Left kidney (tissue), 1 donor: ENCODE measurements at regions not wholly inside any gene's neighbourhood (a gene's known extent, or its start where the extent isn't known, plus 50 kb on each side); places are given as distances from the start of the nearest gene placed in this dataset.
A peak's percentile ranks its signal among the peaks of the same experiment; 100 is the strongest.

ENCODE experiments used
- DNase-seq: peaks from one replicate; pipeline ENCODE4 v3.0.0-alpha.2; 2013

DNA sequence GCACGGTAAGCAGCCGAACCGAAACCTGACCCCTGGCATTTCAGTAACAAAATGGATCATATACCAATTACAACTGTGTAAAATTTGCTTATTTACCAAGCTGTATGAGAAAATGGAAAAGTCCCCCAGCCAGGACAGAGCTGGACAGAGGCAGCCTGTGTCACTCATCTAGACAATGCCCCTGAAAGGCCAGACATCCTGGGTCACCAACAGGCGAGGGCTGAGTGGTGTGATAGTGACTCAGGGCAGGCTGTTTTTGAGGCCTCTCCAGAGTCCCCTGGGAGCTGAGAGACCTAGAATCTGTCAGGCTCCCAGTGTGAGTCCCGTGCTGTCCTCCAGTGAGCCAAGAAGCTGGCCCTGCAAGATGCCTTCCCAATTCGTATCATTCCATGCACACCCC, 680.4 kb downstream of the TBC1D22A start:
- DNase-seq = no peak

DNA sequence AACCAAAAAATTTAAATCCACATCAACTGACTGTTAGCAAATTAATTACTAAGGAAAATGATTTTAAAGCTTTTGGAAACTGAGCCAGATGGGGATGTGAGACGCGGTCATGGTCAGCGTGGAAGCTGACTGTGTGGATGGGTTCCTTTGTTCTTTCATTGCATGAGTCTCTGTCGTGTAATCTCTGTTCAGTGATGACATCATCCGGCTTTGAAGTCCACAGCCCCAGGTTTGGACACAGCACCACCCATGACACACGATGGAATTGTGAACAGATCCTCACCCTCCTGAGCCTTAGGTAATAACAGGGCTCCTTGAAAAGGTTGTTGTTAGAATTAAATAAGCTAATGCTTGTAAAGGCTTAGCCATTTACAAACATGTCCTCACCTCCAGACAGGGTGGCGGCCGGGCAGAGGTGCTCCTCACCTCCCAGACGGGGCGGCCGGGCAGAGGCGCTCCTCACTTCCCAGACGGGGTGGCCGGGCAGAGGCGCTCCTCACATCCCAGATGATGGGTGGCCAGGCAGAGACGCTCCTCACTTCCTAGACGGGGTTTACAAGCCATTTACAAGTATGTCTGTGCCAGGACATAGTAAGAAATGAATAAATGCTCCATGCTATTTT, 677.3 kb downstream of the TBC1D22A start:
- no peak for DNase-seq

DNA sequence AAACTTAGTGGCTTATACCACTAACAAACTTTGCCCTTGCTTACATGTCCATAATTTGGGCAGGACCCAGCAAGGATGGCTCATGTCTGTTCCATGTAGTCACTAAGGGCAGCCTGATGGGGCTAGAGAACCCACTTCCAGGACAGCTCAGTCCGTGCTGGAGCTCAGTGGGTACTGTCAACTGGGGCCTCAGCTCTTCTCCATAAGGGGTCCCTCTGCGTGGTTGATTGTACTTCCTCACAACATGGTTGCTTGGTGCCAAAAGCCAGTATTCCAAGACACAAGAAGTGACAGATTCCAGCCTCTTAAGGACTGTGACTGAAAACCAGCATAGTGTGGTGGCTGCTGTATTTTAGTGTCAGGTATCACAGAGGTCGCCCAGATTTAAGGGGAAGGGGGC, 675.2 kb downstream of the TBC1D22A start:
- no peak for DNase-seq

DNA sequence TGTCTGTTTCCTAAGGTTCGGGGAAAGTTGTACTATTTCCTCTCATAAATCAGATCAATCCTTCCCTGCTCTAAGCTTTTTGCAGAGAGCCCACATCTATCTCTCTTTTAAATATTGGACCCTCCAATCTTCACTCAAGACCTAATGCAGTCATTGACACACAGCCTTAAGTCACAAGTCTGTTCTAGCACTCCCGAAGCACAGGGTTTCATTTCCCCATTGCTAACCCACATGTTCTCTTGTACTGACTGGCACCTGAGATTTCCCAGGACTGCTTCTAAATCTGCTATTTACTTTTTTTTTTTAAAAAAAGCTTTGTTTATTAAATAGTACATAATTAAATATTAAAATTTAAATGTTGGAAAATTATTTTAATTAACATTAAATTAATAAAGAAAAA, 674.7 kb downstream of the TBC1D22A start:
- DNase-seq = no peak

DNA sequence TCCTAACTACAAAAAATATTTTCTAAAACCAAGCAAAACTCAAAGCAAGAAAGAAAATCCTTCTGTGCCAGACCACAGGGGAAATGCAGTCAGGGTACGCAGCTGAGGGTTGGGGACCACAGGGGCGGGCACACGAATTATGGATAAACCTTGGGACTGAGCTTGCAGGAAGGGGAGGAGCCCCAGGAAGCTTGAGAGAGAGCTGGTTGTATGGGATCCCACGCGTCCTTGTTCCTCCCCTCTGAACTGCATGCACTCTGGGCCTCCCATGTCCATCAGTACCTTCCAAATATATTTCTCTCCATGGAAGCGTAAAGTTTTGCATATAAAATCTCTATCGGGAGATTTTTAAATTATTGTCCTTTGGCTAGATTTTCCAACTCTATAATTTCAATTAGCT, 673.4 kb downstream of the TBC1D22A start:
- DNase-seq = no peak

DNA sequence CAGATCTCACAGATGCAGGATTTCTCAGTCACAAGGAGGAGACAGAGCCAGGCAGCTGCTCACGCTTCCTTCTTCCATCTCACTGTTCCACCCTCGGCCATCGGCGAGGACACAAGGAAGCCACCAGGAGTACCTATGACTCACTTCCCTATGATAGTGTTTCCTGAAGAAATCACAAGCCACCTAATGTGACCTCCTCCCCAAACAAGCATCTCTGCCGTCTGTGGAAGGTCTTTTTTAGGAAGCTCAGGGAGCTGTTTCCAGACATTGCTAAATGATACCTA, 672.7 kb downstream of the TBC1D22A start:
- DNase-seq = no peak

DNA sequence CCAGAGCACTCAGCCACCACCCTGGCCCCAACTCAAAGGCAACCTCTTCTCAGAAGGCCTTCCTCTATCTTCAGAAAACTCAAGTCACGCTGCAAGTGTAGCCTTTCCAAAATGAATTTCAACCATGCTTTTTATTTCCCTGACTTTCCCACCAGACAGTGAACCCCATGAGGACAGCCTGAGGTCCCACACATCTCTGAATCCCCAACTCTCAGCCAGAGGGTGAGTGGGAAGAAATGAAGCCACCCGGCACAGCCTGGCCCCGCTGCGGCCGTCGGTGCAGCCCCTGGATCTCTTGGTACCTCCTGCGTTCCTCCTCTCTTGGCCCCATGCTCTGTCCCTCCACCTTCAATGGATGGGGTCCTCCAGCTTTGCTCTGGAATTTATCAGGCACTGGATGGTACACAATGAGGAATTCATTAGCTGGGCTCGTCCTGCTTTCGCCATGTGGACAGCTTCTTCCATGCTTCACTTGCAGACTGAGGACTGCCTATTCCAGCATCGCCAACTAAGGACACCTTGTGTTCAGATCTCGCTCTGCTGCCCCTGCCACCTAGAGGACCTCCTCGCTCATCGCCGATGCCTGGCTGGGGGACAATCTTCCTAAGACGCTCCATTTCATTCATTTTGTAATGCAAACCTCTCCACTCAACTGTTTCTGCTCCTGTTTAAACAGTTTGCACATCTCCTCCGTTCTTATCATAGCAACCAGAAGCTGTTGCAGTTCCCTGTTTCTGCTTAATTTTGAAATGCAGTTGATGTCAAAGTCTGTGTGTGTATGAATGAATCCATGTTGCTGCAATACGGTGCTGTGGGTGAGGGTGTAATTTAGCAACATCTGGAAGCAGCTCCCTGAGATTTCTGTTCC, 672.1 kb downstream of the TBC1D22A start:
- DNase-seq = no peak

DNA sequence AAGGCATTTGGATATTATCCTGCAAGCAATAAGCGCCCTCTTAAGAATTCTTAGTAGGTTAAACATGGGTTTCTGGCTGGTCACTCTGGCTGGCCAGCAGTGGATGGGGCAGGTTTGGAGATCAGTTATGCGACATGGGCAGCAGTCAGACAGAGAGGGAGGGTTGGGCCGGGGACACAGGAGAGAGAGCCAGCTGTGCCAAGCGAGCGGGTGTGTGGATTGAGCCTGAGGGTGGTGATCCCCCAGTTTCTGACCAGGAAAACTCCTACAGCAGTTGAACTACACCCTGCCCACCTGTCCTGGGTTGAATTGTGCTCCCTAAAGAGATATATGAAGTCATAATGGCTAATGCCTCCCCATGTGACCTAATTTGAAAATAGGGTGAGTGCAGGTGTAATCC, 671.2 kb downstream of the TBC1D22A start:
- DNase-seq = no peak

DNA sequence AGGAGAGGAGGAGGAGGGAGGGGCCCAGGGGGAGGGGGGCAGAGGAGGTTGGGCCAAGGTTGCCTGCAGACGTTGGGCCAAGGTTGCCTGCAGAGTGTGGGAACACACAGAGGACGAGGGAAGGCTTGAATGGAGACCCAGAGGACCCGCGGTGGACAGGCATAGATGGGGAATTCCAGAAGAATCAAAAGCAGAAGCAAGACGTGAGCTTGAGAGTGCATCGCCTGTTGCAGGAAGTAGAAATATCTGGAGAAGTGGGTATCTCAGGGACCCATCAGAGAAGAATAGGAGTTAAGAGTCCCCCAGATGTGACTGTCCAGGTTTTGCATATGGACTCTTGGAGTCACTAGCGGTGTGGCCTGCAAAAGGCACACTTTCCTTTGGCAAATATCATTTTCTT, 670.2 kb downstream of the TBC1D22A start:
- DNase-seq = no peak

DNA sequence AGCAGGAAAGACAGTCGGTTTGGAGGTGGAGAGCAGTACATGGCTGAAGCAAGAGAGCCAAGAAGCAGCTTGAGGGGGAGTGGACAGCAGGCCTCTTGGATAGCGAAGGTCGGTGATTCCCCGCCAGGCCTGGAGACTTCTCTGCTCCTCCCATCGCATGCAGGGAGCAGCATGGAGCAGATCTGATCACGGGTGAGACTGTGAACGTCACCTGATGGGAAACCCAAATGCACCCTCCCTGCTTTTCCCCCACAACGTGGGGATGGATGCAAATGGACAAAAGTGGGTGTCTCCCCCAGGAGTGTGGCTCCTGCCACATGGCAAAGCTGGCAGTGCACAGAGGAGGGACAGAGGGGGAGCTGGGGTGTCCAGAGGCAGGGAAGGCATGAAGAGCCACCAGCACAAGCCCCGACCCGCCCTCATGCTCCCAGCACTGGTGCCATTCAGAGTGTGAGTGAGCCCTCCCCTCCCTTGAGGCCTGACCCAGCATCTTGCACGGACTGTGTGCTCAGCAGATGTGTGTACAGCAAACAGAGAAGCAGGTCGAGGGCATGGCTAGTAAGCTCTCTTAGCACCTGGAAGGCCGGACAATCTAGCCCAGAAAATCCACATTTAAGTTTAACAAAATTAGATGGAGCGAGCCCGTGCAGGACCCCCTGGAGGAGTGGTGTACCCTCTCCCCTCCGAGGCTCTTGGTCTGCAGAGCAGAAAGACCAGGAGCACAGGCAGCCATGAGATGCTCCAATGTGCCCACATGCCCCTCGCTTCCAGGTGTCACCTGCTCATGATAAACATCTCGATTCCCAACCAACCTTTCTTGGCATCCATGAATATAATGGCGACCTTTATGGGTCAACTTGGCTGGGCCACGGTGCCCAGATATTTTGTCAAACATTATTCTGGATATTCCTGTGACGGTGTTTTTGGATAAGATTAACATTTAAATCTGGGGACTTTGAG, 661.7 kb downstream of the TBC1D22A start:
- DNase-seq = no peak

DNA sequence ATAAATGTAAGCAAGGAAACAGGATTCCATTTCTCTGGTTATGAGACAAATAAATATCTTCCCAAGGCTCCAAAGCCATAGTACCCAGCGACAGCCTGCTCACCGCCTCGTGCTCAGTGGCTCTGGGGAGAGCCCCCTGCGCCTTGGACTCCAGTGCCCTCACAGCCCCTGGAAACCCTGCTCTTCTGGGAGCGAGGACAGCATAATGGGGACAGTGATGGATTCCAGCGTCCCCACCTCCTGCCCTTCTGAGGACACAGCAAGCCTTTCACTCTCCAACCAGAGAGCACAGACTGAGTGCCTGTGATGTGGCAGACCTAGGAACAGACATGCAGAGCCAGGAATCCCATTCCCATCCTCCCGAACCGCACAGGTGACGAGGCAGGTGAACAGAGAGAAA, 660.8 kb downstream of the TBC1D22A start:
- DNase-seq = no peak

DNA sequence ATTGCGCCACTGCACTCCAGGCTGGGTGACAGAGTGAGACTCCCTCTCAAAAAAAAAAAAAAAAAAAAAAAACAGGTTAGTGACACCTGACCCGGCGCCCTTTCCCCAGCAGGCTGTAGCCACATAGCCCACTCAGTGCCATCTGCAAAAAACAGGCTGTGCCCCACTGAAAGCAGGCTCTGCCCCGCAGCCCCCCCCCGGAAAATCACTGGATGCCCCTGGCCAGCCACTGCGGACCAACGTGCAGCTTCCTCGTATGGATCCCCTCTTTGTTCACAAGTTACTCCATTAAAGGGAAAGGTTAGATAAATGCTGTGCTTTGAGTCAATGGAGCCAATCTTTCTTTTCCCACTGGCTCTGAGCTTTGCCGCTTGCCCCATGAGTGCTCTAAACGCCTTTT, 660.3 kb downstream of the TBC1D22A start:
- DNase-seq = no peak

DNA sequence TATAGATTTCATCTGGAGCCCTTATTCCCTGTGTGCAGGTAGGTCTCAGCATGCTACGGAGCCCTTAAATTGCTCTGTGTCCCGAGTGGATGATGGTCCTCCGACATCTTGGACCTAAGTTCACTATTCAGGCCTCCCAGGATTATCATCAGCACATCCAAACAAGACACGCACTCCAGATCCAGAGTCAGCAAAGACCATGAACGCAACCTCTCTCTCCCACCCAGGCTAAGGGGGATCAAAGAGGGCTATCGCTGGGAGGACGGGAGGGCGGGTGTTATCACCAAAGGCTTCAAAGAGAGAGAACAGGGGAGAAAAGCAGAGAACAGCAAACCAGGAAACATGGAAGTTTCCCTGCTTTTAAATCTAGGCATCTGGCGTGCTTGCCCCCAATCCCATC, 659.4 kb downstream of the TBC1D22A start:
- DNase-seq = no peak

DNA sequence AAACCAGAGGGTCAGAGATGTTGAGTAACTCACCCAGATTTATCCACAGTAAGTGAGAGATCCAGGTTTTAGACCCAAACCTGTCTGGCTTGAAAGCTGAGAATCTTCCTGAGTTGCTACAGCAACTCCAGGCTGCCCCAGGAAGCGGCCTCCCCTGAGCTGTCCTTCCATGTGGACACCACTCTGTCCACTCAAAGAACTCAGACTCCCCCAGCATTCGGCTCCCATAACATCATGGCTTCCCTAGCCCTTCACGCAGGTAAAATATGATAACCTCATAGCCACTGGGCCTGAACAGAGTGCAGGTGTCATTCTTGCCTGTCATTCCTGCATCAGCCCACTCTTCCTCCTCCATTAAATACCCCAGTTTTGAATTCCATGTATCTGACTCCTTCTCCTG, 657.8 kb downstream of the TBC1D22A start:
- no peak for DNase-seq

DNA sequence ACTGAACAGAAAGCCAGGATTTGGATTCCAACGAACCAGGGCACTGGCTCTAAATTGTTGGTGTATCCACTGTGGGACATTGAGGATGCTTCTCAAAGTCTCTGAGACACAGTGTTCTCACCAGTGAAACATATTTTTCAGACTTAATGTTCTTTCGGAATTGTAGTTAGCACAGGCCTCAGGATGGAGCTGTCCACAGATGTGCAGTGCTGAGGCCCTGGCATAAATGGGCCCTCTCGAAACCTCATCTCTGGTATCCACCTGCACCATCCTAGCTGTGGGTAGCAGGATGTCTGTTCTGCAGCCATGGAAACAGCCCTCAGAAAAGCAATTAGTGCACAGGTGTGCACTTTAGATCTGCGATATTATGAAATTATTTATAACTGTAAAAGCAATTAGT, 656.8 kb downstream of the TBC1D22A start:
- DNase-seq = peak; percentile 25

DNA sequence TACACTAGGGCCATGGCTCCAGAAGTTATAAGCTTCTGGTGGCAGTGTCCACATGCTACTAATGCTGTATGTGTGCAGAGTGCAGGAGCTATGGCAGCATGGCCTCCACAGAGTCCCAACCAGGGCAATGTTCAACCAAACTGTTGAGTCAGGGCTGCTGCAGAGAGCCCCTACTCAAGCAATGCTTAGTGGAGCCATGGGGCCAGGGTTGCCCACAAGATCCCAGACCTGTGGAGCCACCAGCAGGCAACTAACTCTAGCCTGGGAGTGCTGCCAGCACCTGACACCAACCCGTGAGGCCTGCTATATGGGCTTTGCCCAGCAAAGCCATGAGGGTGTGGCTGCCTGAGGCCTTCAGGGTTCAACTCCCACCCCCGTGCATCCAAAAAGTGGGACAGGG, 655.2 kb downstream of the TBC1D22A start:
- no peak for DNase-seq

DNA sequence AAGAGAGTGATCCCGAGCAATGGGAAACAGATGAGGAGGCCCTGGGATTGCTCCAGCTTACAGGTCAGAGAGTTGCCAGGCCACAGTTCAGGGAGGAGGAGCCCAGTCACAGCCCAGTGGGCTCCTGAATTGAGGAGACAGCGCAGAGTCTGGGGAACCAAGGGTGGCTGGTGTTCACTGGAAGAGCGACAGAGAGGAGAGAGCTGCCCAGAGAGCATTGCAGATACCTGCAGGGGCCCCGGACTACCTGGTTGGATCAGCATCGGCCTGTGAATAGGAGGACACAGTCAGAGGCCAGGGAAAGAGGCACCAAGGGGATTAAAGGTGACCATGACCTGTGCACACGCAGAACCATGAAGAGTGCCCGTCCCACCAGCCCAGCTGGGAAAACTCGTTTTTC, 648.6 kb downstream of the TBC1D22A start:
- DNase-seq = no peak

DNA sequence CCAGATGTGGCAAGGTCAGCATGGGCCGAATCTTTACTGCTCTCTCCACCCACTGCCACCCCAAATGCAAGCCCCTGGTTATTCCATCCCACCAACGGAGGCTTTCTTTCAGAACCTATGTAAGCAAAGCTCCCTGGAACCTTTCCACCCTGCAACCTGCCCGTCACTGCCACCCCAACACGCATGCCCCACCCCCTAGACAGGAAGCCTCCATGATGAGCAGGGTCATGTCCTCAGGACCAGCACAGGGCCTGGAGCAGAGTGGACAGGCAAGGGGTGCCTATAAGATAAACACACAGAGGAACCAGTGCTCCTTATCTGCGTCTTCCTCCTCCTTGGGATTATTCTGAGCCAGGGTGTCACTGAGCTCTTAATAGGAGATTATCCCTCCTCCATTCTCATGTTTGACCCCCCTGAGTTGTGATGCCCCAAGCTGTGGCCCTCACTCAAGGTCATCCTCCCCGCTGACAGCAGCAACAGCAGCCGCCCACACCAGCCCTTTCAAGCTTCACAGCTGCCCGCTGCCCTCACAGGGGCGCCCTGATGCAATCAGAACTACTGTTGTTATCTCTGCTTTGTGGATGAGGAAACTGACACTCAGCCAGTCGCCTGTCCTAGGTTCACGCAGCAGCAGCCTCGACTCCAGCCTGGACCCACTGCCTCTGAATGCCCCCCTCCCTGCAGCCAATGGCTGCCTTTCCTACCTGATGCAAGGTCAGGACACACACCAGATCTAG, 647.3 kb downstream of the TBC1D22A start:
- no peak for DNase-seq

DNA sequence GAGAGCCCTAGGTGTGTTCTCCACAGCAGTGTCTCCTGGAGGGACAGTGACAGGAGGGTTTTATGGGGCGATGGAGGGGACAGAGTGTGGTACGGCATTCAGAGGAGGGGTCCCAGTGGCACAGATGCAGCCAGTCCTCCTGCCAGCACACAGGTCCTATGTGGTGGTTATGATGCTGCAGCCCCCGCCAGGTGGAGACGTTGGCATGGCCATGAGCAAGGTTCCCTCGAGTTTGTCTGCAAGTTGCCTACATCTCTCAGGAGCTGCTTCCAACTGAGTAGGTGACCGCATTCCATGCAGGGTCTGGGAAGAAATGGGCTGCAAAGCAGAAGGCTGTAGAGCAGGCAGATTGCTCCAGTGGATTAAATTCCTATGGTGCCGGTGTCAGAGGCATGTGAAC, 646.0 kb downstream of the TBC1D22A start:
- no peak for DNase-seq

DNA sequence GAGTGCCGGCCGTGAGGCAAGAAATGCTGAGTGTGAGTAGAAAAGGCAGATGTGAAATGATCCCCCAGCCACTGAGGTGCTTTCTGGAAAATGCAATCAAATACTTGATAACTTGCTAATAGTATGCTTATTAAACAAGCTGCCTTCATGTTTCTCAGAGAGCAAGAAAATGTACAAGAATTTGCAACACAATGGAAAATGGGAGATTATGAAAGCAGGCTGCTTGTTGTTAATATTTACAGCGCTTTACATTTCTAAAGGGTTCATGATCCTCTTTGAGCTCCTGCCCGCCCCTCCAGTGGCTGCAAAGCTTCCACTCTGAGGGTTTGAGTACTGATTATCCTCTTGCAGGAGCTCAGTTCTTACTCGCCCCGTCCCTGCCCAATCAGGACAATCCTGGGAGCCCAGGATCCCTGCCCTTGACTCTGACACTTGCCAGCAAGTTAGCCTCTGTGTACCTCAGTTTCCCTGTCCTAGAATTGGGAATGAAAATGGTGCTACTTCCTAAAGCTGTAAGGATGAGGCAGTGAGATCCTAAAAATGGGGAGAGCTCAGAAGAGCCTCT, 645.1 kb downstream of the TBC1D22A start:
- no peak for DNase-seq

DNA sequence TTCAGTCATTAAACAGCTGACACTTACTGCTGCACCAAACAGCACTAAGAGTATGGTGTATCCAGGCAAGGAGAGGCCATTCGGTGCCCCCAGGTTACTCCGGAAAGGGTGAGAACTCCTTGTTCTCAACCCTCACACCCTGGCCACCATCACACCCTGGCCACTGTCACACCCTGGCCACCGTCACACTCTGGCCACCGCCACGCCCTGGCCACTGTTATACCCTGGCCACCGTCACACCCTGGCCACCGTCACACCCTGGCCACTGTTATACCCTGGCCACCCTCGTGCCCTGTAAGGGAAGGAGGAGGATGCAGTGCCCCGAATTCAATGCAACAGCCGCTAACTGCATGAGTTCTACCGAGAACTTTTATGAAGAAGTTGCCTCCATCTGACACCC, 644.4 kb downstream of the TBC1D22A start:
- DNase-seq = no peak
